SH-SY5Y (cell line): ENCODE measurements at regions not wholly inside any gene's neighbourhood (a gene's known extent, or its start where the extent isn't known, plus 50 kb on each side); places are given as distances from the start of the nearest gene placed in this dataset.

ENCODE experiments used
- GATA2 ChIP-seq: IDR thresholded peaks from 2 replicates; pipeline ENCODE4 v1.6.1; 2011; ENCODE audit warnings: mild to moderate bottlenecking, low read depth, low read length
- GATA3 ChIP-seq: IDR thresholded peaks from 2 replicates; pipeline ENCODE4 v1.6.1; 2011; ENCODE audit warnings: low read depth, mild to moderate bottlenecking, low read length, moderate library complexity

- TF ChIP-seq GATA2 = no peak
- no peak for TF ChIP-seq GATA3
Measured at GRCh38 chr18:59961070-59961469, 61.3 kb downstream of the PMAIP1 start.
